HG02763 (cell line): ENCODE measurements at regions not wholly inside any gene's neighbourhood (a gene's known extent, or its start where the extent isn't known, plus 50 kb on each side); places are given as distances from the start of the nearest gene placed in this dataset.
"Not testable (repeated sequence)": the region's sequence is repeated elsewhere in the genome, so short reads cannot be mapped to it uniquely, and the experiment has no call there.

Experiments
- ATAC-seq: cut with Tn5 transposase; IDR thresholded peaks from one replicate; pipeline ENCODE4 v1.9.1; 2021; ENCODE audit warnings: mild to moderate bottlenecking, moderate library complexity; ENCODE audit not compliant: unreplicated experiment

DNA sequence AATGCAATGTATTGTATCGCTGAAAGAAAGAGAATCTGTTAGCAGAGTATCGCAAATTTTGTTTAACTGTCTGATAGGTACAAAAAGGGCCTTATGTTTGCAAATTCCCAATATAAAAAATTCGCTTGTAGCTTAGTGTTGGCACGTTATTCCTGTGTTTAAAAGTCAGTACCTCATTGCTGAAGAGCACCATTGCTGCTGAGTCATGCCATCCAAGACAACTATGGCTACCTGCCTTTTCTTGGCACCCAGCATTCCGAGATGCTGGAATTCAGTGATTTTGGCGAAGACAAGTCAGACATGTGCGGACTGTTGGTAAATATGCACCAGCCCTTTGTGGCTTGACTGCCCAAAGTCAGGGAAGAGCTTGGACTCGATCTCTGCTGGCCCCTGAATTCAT lies 149.5 kb upstream of the EEA1 start:
- ATAC-seq: no peak

DNA sequence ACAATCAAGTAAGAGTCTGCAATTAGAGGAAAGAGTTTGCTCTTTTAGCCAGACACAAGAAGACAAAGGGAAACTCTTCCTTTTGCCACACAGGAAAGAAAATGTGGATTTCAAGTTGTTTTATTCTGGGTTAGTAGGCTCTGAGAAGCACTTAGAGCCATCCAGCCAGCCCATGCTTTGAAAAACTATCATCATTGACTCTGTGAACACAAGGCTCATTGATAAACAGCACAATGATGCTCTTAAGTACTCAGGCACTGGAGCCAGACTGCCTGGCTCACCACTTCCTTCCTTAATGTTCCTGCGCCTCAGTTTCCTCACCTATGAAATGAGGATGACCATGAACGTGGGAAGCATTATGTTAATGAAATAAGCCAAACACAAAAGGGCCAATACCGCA lies 150.2 kb upstream of the EEA1 start:
- no peak for ATAC-seq

DNA sequence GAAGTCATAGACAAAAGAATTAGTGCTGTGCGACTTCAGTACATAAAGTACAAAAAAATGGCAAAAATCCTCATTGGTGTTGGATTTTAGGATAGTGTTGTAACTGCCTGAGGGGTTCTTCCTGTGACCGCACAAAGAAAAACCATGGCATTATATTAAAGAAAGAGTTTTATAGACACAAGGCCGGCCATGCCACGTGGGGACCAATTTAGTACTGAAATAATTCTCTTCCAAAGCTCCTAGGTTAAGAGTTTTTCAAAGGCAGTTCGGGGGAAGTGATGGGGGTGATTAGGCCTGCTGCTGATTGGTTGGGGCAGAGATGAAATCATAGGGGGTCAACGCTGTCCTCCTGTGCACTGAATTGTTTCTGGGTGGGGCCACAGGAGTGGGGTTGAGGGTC lies 150.9 kb upstream of the EEA1 start:
- no peak for ATAC-seq

DNA sequence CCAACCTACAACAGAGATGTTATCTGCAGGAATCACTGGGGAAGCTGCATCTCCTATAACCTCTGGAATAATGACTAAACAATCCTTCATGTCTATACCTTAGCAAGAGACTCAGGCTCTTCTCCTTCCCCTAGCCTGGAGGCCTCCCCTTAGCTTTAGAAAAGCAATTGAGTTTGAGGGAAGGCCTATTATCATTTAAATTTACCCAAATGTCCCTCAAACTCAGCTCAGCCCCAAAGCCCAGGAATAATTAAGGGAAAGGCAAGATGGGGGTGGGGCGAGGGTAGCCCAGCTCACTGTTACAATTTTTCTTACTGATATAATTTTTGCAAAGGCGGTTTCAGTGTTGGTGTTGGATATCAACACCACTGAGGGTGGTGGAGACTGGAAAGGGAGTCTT lies 151.4 kb upstream of the EEA1 start:
- no peak for ATAC-seq

DNA sequence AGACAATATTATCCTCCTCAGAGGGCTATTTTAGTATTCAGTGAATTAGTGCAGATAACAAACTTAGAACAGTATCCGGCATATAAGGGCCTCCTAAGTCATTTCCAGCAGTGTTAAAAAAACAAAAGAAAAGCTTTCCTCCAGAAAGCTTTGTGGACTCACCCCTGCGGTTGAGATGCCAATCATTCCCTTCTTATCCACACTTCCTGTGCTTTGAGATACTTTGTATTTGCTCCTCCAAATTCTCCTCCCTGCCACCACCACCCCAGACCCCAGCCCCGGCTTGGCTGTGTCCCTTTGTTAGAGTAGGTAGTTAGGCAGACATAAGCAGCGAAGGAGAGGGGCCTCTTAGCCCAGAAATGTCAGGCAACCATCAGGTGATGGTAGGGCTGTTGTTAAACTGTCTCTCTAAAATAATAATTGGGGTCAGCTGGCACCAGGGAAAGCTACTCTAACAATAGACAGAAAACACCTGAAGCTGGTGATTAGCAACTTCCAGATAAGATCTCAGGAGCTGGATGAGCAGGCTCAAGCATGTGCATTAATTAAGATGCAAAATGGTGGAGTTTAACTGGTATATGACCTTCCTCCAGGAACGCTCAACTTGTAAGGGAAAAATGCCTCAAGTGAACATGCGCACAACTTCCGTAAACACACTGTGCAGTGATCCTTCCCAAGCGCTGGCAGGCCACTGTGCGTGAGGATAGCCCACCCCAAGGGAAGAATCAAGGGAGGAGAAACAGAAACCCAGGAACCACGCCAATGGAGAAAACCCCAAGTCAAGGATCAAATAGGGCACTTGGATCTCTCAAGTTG lies 152.1 kb upstream of the EEA1 start:
- ATAC-seq: no peak

DNA sequence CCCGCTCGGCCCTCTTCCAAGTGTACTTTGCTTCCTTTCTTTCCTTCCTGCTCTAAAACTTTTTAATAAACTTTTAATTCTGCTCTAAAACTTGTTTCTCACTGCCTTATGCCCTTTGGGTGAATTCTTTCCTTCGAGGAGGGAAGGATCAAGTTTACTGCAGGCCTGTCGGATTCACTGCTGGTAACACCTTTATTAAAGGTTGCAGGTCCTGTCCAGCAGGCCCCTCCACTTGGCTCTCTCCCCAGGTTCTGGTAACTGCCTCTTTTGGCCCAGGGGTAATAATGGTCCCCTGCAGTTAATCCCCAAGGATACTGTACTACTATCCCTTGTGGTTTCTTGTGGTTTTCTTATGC lies 152.7 kb upstream of the EEA1 start:
- no peak for ATAC-seq

DNA sequence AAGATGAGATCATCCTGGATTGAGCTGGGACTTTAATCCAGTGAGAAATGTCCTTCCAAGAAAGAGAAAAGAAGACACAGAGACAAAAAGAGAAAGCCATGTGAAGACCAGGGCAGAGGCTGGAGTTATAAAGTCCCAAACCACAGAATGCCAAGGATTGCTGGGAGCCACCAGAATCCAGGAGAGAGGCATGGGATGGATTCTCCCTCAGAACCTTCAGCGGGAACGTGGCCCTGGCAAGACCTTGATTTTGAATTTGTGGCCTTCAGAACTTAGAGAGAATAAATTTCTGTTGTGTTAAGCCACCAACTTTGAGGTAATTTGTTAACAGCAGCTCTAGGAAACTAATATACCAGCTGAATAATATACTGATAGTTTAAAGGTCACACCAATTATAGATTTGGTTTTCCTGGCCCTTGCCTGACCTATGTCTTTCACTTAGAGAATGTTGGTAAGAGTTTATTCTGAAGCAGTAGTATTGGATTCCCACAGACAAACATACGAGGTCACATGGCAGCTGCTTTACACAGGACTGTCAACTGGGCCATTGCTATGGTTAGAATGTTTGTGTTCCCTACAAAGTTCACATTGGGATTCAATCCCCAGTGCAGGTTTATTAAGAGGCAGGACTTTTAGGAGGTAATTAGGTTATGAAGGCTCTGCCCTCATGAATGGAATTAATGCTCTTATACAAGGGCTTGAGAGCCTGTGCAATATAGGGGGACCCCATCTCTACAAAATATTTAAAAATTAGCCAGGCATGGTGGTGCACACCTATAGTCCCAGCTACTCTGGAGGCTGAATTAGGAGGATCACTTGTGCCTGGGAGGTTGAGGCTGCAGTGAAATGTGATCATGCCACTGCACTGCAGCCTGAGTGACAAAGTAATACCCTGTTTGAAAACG lies 156.5 kb upstream of the EEA1 start:
- ATAC-seq: no peak

DNA sequence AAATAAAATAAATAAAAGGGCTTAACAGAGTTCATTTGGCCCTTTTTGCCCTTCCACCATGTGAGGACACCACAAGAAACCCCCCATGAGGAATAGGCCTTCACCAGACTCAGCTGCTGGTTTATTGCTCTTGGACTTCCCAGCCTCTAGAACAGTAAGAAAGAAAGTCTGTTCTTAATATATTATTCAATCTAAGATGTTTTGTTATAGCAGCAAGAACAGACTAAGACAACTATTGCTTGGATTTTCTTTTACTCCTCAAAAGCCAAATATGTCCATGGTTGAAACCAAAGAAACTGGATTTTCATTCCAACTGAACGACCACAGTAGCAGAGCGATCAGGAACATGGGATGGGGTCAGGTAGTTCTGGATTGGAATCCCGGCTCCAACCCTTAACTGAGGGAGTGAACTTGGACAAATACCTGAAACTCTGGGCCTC lies 157.2 kb upstream of the EEA1 start:
- ATAC-seq: no peak

DNA sequence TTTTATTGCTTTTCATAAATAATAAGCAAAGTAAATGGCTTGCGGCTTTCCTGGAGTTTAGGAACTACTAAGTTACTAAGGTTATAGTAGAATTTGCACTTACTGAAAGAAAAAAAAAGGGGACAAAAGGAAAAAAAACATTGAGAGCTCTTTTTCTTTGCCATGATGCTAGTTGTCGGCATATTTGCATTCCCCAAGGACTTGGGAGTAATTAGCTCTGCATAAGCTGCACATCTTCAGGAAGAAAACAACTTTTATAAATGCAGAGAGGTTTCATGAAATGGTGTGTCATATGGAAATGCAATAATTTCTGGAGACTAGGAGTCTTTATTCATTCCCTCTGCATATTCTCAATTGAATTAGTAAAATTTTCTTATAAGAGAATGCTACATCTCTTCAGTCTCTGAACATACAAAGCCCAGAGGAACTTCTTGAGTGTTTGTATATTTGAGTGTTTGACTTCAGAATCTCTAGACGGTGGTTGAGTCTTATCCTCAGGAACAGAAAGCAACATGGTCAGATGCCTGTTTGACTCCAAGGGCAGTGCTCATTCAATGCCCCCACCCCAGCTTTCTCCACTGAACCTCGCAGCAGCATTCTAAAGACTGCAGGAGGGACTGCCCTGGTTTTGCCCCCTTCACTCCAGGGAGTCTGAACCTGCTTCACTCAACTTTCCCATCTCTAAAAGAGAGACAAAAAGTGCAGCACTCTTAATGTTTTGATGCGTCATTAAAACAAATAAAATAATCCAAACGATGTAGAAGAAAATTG lies 158.9 kb upstream of the EEA1 start:
- no peak for ATAC-seq

DNA sequence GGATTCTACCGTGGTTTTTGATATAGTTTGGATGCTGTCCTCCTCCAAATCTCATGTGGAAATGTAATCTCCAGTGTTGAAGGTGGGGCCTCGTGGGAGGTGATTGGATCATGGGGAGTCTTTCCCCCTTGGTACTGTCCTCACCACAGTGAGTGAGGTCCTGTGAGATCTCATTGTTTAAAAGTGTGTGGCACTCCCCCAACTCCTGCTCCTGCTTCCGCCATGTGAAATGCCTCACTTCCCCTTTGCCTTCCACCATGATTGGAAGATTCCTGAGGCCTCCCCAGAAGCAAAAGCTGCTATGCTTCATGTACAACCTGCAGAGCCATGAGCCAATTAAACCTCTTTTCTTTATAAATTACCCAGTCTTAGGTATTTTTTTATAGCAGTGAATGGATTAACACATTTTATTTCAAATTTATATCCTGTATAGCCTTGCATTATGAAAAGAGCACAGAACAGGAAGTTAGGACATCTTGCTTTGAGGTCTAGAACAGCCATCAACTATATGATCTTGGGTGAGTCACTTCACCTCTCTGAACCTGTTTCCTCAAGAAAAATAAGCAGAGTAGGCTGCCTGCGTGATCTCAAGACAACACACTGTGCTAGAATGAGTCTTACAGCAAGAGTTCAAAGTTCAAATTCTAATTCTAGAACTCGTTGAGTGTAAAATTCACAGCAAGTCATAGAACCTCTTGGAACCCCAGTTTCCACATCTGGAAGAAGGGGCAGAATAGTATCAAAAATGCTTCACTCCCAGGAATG lies 160.9 kb upstream of the EEA1 start:
- ATAC-seq: no peak

DNA sequence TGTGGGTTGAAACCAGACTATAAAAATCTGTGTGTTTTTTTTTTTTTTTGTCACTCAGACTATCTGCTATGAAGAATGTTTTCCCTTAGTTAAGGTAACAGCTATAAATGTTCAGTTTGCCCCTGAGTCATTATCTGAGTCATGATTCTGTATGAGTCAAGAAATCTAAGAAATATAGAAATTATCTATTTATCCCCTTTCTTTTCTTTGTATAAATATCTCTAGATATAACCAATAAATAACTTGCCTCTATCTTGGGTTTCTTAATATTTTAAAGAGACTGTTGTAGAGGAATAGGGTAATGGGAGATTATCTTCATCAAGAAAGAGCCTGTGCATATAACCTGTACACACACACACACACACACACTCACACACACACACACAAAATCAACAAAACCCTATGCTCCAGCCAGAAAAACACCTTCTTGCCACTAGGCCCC lies 161.7 kb upstream of the EEA1 start:
- no peak for ATAC-seq

DNA sequence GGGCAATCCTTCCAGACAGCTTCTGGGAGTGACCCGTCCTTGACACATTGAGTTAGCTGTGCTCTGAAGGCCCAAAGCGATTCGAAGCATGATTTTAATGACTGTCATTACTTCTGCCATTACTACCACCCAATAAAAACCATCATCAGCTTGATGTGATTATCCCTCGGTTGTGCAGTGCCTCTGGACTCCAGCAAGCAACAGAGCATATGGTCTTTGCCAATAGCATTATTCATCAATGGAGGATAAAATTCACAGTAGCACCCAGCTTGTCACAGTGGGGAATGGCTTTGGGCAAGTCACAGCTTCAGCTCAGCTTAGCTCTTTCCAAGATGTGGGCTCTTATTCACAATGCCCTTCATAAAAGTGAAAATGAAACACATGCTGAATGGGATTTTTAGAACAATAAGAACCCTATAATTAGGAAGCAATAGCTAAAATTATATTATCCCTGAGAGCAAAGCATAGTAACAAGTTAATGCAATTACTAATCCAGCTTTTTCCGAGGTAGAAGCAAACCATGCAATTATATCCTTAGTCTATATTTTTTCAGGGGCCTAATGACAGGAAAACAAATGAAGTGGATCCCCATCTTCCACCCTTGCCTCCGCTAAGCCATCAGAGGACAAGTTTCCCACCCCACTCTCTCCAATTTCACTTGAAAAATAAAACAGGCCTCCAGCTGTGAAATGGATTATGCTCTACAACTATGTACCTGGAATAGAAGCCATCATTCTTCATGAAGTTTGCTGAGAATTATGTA lies 163.0 kb upstream of the EEA1 start:
- no peak for ATAC-seq

DNA sequence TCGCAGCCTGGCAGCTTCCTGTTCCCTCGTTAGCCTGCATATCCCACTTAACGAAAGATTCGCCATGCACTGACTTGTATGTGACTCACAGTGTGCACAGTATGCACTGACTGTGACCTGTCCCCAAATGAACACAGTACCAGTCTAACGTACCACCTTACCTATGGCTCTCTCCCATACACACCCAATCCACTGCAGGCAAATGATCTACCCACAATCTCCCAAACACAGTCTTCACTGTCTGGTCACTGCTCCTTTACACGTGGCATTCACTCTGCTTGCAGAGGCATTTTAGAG lies 163.5 kb upstream of the EEA1 start:
- ATAC-seq: no peak

DNA sequence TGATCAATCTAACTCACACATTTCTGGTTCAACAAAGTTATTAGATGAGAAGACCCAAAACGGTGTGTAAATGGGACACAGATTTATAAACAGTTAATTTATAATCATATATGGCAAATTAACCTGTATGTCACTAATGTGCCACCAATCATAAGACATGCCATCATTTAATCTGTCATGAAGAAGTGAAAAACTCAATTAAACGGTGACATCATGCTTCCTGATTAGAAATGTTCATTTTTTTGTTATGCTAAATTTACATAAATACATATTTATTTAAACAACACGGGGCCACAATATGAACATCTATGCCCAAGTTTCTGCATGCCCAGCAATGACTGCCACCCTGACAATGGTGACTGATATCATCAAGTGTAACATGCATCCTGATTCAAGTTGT lies 164.1 kb upstream of the EEA1 start:
- no peak for ATAC-seq

DNA sequence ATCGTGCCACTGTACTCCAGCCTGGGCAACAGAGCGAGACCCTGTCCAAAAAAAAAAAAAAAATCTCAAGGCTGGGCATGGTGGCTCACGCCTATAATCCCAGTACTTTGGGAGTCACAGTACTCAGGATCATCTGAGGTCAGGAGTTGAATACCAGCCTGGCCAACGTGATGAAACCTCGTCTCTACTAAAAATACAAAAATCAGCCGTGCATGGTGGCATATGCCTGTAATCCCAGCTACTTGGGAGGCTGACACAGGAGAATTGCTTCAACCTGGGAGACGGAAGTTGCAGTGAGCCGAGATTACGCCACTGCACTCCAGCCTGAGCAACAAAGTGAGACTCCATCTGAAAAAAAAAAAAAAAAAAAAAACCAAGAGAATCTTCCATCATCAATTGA lies 165.1 kb upstream of the EEA1 start:
- ATAC-seq: not testable (repeated sequence)

DNA sequence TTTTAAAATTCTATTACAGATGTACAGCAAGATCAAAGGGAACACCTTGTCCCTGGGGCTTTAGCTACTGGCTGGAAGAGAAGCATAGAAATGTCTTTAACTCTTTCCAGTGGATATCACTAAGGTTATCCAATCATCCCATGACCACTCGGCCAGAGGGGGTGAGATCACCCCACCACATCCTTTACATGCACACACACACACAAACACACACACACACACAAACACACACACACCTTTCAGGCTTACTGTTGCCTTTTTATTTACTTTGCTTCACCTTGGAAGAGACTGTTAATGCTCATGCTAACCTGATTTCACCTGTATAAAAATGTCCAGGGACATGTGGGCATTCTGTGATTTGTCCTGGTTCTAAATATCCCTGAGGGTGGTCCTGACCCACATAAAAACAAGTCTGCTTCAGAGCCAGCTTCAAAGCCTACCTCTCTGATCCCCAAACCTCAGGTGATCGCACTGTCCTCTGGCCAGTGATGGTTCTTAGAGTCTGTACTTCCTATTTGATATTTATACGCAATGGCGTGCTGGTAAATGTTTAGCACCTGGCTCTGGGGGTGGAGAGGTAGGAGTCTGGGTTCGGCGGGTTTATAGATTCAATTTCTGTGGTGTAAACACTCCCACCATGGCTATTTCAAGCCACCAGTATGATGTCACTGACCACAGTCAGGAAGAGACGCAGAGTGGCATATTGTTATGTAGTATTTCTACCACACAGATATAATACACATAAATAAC lies 166.1 kb upstream of the EEA1 start:
- peak; percentile 92 for ATAC-seq

DNA sequence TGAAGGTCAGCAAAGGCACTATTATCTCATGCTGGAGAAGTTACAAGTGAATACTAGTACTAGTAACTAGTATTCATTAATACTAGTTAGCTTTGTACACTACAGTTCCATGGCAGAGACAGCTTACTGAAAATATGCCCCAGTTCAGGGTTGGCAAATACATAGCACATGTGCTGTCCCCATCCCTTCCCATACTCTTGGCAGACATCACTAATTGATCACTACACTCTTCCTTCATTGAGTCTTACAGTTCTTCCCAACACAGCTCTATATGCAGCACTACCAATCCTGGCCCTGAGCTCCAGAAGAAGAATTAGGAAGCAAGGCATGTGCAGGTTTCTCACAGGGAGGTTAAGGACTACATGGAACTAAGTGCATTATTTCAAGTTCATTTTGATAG lies 168.3 kb upstream of the EEA1 start:
- ATAC-seq: no peak

DNA sequence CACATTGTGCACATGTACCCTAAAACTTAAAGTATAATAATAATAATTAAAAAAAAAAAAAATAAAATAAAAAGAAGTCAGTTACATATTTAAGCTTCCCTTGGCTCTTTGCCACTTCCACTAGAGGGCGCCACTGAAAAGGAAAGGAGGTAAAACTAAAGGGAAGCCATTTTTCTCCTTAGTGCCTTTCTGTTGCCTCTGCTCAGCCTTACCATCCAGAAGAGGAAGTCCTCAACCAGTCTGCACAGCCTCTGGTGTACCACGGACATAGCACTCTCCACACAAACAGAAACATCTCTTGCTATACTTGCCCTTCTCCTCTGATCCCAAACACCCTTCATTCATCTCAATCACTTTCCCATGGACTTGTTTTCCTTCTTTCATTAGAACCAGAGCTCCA lies 169.0 kb upstream of the EEA1 start:
- ATAC-seq: no peak

DNA sequence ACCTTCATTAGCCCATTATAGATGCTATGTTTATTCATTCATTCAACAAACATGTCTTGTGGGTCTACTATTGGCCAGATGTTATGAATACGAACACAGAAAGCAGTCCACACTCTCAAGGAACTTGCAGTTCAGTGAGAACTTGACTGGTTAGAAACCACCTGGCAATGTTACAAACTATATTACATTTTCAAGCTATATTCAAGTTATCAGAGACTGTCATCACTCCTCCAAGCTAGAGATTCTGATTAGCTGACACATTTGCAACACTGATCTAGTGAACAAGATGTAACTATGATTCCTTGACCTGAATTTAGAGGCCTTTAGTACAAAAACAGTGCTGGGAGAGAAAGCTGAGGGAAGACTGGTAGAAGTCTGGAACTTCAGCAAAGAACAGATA lies 170.7 kb upstream of the EEA1 start:
- ATAC-seq: no peak
